ENCODE measurements at regions not wholly inside any gene's neighbourhood (a gene's known extent, or its start where the extent isn't known, plus 50 kb on each side); places are given as distances from the start of the nearest gene placed in this dataset.

GRCh38 chr13:44053208-44053607 is 173.5 kb downstream of the LACC1 start:
- H3K56ac ChIP-seq (ENCODE audit: insufficient read length, low read depth, low read length) = no peak overlapping the region
- H2BK15ac ChIP-seq (ENCODE audit: low read depth, low read length) = no peak overlapping the region
- H3K79me1 ChIP-seq (ENCODE audit: insufficient read depth, low read depth, low read length, poor library complexity, severe bottlenecking) = no peaks in the 10 kb centered on the region
- no peak overlapping the region for H3K27ac ChIP-seq (ENCODE audit: insufficient read length, low read depth, low read length)
- no peaks in the 10 kb centered on the region for H3K4me1 ChIP-seq (ENCODE audit: insufficient read depth, low read length)
- H3T11ph ChIP-seq (ENCODE audit: low read length) = no peak overlapping the region
- H3K9me3 ChIP-seq (ENCODE audit: control insufficient read depth, low read depth, low read length) = no peaks in the 10 kb centered on the region
- no peaks in the 10 kb centered on the region for H3K27me3 ChIP-seq (ENCODE audit: insufficient read depth, low read length)
- H3K4me2 ChIP-seq (ENCODE audit: insufficient read depth, insufficient read length, low read length) = no peak overlapping the region
- H2BK20ac ChIP-seq (ENCODE audit: low read depth, low read length, poor library complexity, severe bottlenecking) = no peak overlapping the region
- Mint-ChIP-seq H3K9me3 (no peaks in the 10 kb centered on the region), H3K4me1 (peaks cover 24 to 27% of the 10 kb centered on the region in 2 experiments), H3K27ac (peak overlapping the region in 1 of 3 experiments; percentile 5; a peak in 1 of 7 replicates), H3K27me3 (ENCODE audit: low read depth) (peaks cover 2% of the 10 kb centered on the region; the same call in 1 of the 2 replicates), H3K36me3 (ENCODE audit: insufficient read depth in 1 of 3, low read depth in 3 of 3) (no peaks in the 10 kb centered on the region), H3K4me3 (no peak overlapping the region)
- H4K91ac ChIP-seq (ENCODE audit: insufficient read length, low read depth, low read length) = no peak overlapping the region
- no peak overlapping the region for H3K23ac ChIP-seq (ENCODE audit: insufficient read length, low read depth, low read length)
- no peak overlapping the region for H2AFZ ChIP-seq (ENCODE audit: low read length)
- H3K4ac ChIP-seq (ENCODE audit: low read depth, low read length) = no peak overlapping the region
- H3K9ac ChIP-seq (ENCODE audit: extremely low read depth, insufficient read length, low read length) = no peak overlapping the region
- H3K18ac ChIP-seq (ENCODE audit: insufficient read length, low read depth, low read length) = no peak overlapping the region
- no peak overlapping the region for H4K5ac ChIP-seq (ENCODE audit: insufficient read length, low read depth, low read length)
- no peak for DNase-seq
- no peaks in the 10 kb centered on the region for H3K23me2 ChIP-seq (ENCODE audit: insufficient read length, low read depth, low read length, poor library complexity, severe bottlenecking)
- H4K20me1 ChIP-seq (ENCODE audit: control insufficient read depth, insufficient read depth, insufficient read length) = no peaks in the 10 kb centered on the region
- H3K79me2 ChIP-seq (ENCODE audit: insufficient read depth, low read length) = no peaks in the 10 kb centered on the region
- no peak overlapping the region for H4K8ac ChIP-seq (replicated peaks; ENCODE audit: insufficient read length, low read depth, low read length)
- no peak overlapping the region for H2BK5ac ChIP-seq (ENCODE audit: insufficient read length, low read length)
- H2BK120ac ChIP-seq (ENCODE audit: low read depth, low read length, poor library complexity, severe bottlenecking) = no peak overlapping the region
- peak; percentile 41; the same call in 2 of the 3 replicates for TF ChIP-seq CTCF (conservative IDR thresholded peaks at IDR 0.05)
- no CpG with 5 or more reads among the region's 5 CpGs for WGBS (ENCODE audit: extremely low coverage, insufficient read length, low lambda C conversion rate)
- H2BK12ac ChIP-seq (ENCODE audit: insufficient read length, low read depth, low read length) = no peak overlapping the region
- H2AK5ac ChIP-seq (ENCODE audit: insufficient read length, low read length) = no peak overlapping the region
- H3K14ac ChIP-seq (ENCODE audit: insufficient read depth, low read length) = no peak overlapping the region

Data from H9 (cell line).